A549 (cell line): ENCODE measurements at regions not wholly inside any gene's neighbourhood (a gene's known extent, or its start where the extent isn't known, plus 50 kb on each side); places are given as distances from the start of the nearest gene placed in this dataset.
A peak's percentile ranks its signal among the peaks of the same experiment; 100 is the strongest.

Experiments used
- ATAC-seq, 2 experiments: fragments of 200-7000 bp in 1 of 2; fragments of >200 bp in 1 of 2; cut with Nextera tagmentation in 1 of 2; cut with Tn5 transposase in 1 of 2; 3 replicates each; pipeline versions ENCODE4 v1.8.0 to v1.9.1; 2018 to 2020; ENCODE audit warnings: mild to moderate bottlenecking in 1 of 2, moderate library complexity in 1 of 2
- CTCF ChIA-PET: fragments of 300-600 bp; sonication (Branson Sonifier 250); formaldehyde crosslinking; extraction: SDS; loops from one replicate; lab custom pipeline; 2021; ENCODE audit warnings: antibody characterized with exemption, inconsistent platforms; lab: Yijun Ruan, JAX
- POLR2A ChIA-PET: fragments of 350-600 bp; formaldehyde crosslinking; extraction: SDS; loops from one replicate; lab custom pipeline; 2021; ENCODE audit warnings: antibody characterized with exemption, inconsistent platforms; lab: Yijun Ruan, JAX
- DNase-seq, 2 experiments: peaks; one replicate each; pipeline versions ENCODE4 v3.0.0 to v3.0.0-alpha.2; 2011 to 2016; ENCODE audit warnings: low read depth in 1 of 2, low spot score in 1 of 2
- FAIRE-seq: peaks from 2 replicates; lab custom pipeline; 2011; peaks lifted over from hg19 to GRCh38; lab: Jason Lieb, UNC
- H3K27ac ChIP-seq, 2 experiments: fragments of >200 bp; sonication (Bioruptor Twin); formaldehyde crosslinking; 3 replicates each; pipeline ENCODE4 v1.5.1; 2016 to 2017
- H3K4me1 ChIP-seq: fragments of >200 bp; sonication (Bioruptor Twin); formaldehyde crosslinking; 3 replicates; pipeline ENCODE4 v1.6.1; 2016
- H3K4me2 ChIP-seq: fragments of >200 bp; sonication (Bioruptor Twin); formaldehyde crosslinking; 3 replicates; pipeline ENCODE4 v1.6.1; 2016
- H3K4me3 ChIP-seq: fragments of >200 bp; sonication (Bioruptor Twin); formaldehyde crosslinking; 3 replicates; pipeline ENCODE4 v1.5.1; 2016
- H3K9me3 ChIP-seq: fragments of >200 bp; sonication (Bioruptor Twin); formaldehyde crosslinking; 3 replicates; pipeline ENCODE4 v1.6.1; 2016
- ATOH8 ChIP-seq: fragments of 250-450 bp; sonication (Bioruptor Pico); IDR thresholded peaks from 2 replicates; pipeline ENCODE4 v1.5.0; 2020; ENCODE audit warnings: low read depth, mild to moderate bottlenecking, moderate library complexity
- BHLHE40 ChIP-seq: IDR thresholded peaks from 2 replicates; pipeline ENCODE4 v1.6.1; 2012; ENCODE audit warnings: low read depth, low read length, inconsistent platforms
- CBX2 ChIP-seq: fragments of 200-600 bp; sonication (generic); IDR thresholded peaks from 2 replicates; pipeline ENCODE4 v1.6.1; 2016; ENCODE audit warnings: low read depth, mild to moderate bottlenecking, borderline replicate concordance
- CBX8 ChIP-seq: fragments of 200-600 bp; sonication (generic); IDR thresholded peaks from 2 replicates; pipeline ENCODE4 v1.6.1; 2016
- CEBPB ChIP-seq, 2 experiments: fragments of >200 bp in 1 of 2; sonication (Bioruptor Twin) in 1 of 2; formaldehyde crosslinking in 1 of 2; IDR thresholded peaks; 2 replicates each; pipeline ENCODE4 v1.6.1; 2012 to 2016
- CHD2 ChIP-seq: fragments of 150-350 bp; IDR thresholded peaks from 2 replicates; pipeline ENCODE4 v1.6.1; 2014; ENCODE audit warnings: low read length; ENCODE audit not compliant: partially characterized antibody
- CHD4 ChIP-seq: fragments of 200-600 bp; sonication (generic); IDR thresholded peaks from 2 replicates; pipeline ENCODE4 v1.6.1; 2016; ENCODE audit warnings: antibody characterized with exemption, mild to moderate bottlenecking, borderline replicate concordance
- EHMT2 ChIP-seq: fragments of 200-600 bp; sonication (generic); IDR thresholded peaks from 2 replicates; pipeline ENCODE4 v1.6.1; 2016; ENCODE audit warnings: antibody characterized with exemption, low read depth, mild to moderate bottlenecking, moderate library complexity
- EP300 ChIP-seq, 2 experiments: fragments of >200 bp; sonication (Bioruptor Twin); formaldehyde crosslinking; IDR thresholded peaks; 2 replicates in 1 of 2; 3 replicates in 1 of 2; pipeline ENCODE4 v1.6.1; 2016 to 2017
- FOSB ChIP-seq: fragments of 250-450 bp; sonication (Bioruptor Pico); IDR thresholded peaks from 2 replicates; pipeline ENCODE4 v1.5.0; 2020; ENCODE audit warnings: mild to moderate bottlenecking, moderate library complexity
- FOXS1 ChIP-seq: fragments of 250-450 bp; sonication (Bioruptor Pico); IDR thresholded peaks from 2 replicates; pipeline ENCODE4 v1.5.0; 2020; ENCODE audit warnings: mild to moderate bottlenecking, moderate library complexity
- HDAC2 ChIP-seq: fragments of 200-600 bp; sonication (generic); IDR thresholded peaks from 2 replicates; pipeline ENCODE4 v1.6.1; 2016
- HEYL ChIP-seq: fragments of 250-450 bp; sonication (Bioruptor Pico); IDR thresholded peaks from 2 replicates; pipeline ENCODE4 v1.8.0; 2021; ENCODE audit warnings: mild to moderate bottlenecking, moderate library complexity
- JUN ChIP-seq, 2 experiments: fragments of >200 bp; sonication (Bioruptor Twin); formaldehyde crosslinking; IDR thresholded peaks; 2 replicates in 1 of 2; 3 replicates in 1 of 2; pipeline ENCODE4 v1.6.1; 2016 to 2017
- KDM5A ChIP-seq: fragments of 200-600 bp; sonication (generic); IDR thresholded peaks from 2 replicates; pipeline ENCODE4 v1.6.1; 2016; ENCODE audit warnings: antibody characterized with exemption, mild to moderate bottlenecking
- MAFK ChIP-seq: fragments of 450-650 bp; IDR thresholded peaks from 2 replicates; pipeline ENCODE4 v1.6.1; 2014; ENCODE audit not compliant: partially characterized antibody
- MYC ChIP-seq: IDR thresholded peaks from 2 replicates; pipeline ENCODE4 v1.6.1; 2012; ENCODE audit warnings: mild to moderate bottlenecking, inconsistent platforms, low read length, improper control_type of control experiment, borderline replicate concordance
- NFE2L2 ChIP-seq: fragments of 150-350 bp; conservative IDR thresholded peaks from 2 replicates; pipeline ENCODE4 v1.6.1; 2014; ENCODE audit warnings: low read length
- NPAS2 ChIP-seq: fragments of 250-450 bp; sonication (Bioruptor Pico); IDR thresholded peaks from 2 replicates; pipeline ENCODE4 v1.8.0; 2022; ENCODE audit warnings: mild to moderate bottlenecking, moderate library complexity, borderline replicate concordance
- NR3C1 ChIP-seq: fragments of >200 bp; sonication (Bioruptor Twin); formaldehyde crosslinking; IDR thresholded peaks from 3 replicates; pipeline ENCODE4 v1.6.1; 2017
- PHF8 ChIP-seq: fragments of 200-600 bp; sonication (generic); IDR thresholded peaks from 2 replicates; pipeline ENCODE4 v1.6.1; 2016; ENCODE audit warnings: low read depth, mild to moderate bottlenecking, antibody characterized with exemption, moderate library complexity, borderline replicate concordance
- POLR2AphosphoS2 ChIP-seq: conservative IDR thresholded peaks from 2 replicates; pipeline ENCODE4 v1.6.1; 2012; ENCODE audit warnings: low read length, improper control_type of control experiment, inconsistent platforms
- RARB ChIP-seq: fragments of 250-450 bp; sonication (Bioruptor Pico); IDR thresholded peaks from 2 replicates; pipeline ENCODE4 v1.8.0; 2021; ENCODE audit warnings: mild to moderate bottlenecking, moderate library complexity
- RNF2 ChIP-seq: fragments of 200-600 bp; sonication (generic); IDR thresholded peaks from 2 replicates; pipeline ENCODE4 v1.6.1; 2016; ENCODE audit warnings: low read depth, mild to moderate bottlenecking, antibody characterized with exemption, moderate library complexity, borderline replicate concordance
- TFCP2L1 ChIP-seq: fragments of 250-450 bp; sonication (Bioruptor Pico); IDR thresholded peaks from 2 replicates; pipeline ENCODE4 v1.5.0; 2021; ENCODE audit warnings: mild to moderate bottlenecking
- ZC3H11A ChIP-seq: fragments of 450-650 bp; IDR thresholded peaks from 2 replicates; pipeline ENCODE4 v1.6.1; 2014; ENCODE audit warnings: antibody characterized with exemption, mild to moderate bottlenecking
- ZSCAN20 ChIP-seq: fragments of 250-450 bp; sonication (Bioruptor Pico); IDR thresholded peaks from 2 replicates; pipeline ENCODE4 v1.8.0; 2022; ENCODE audit warnings: mild to moderate bottlenecking, moderate library complexity
- WGBS: methylation state at CpG from one replicate; pipeline ENCODE4 v1.1.6; 2017; ENCODE audit errors: missing lambda C conversion rate; 5-methylcytosine and 5-hydroxymethylcytosine counted together
- TF ChIP-seq, protein P1 (sequence below): fragments of 150-350 bp; IDR thresholded peaks from 2 replicates; pipeline ENCODE4 v1.6.1; 2014; ENCODE audit warnings: low read depth, mild to moderate bottlenecking, low read length
- TF ChIP-seq, protein P2 (sequence below): fragments of 200-600 bp; sonication (generic); IDR thresholded peaks from 2 replicates; pipeline ENCODE4 v1.6.1; 2016; ENCODE audit warnings: antibody characterized with exemption, mild to moderate bottlenecking, moderate library complexity
- TF ChIP-seq, protein P3 (sequence below): fragments of >200 bp; sonication (Bioruptor Twin); formaldehyde crosslinking; IDR thresholded peaks from 3 replicates; pipeline ENCODE4 v1.5.1; 2016

GRCh38 chr6:126513198-126513597 is 173.3 kb downstream of the CENPW start:
- no peak for FAIRE-seq
- no peak for DNase-seq
- Histone ChIP-seq H3K4me3 (no peak overlapping the region), H3K4me1 (no peaks in the 10 kb centered on the region), H3K27ac (no peak overlapping the region), H3K9me3 (no peaks in the 10 kb centered on the region), H3K4me2 (0 out of 3 replicates have a peak overlapping the region, but pooled peaks have one; percentile 2)
- WGBS = 16% methylated on average over 1 of the region's 1 CpG
- ChIA-PET CTCF (no interaction called here), POLR2A (no interaction called here)
- TF ChIP-seq MYC (no peak), ZSCAN20 (CRISPR knock-in tag) (no peak), NFE2L2 (no peak), EP300 (IDR thresholded peaks at IDR 0.05) (no peak), NPAS2 (CRISPR knock-in tag) (no peak), BHLHE40 (no peak), EHMT2 (no peak), POLR2AphosphoS2 (no peak), HEYL (CRISPR knock-in tag) (no peak), FOSB (CRISPR knock-in tag) (no peak), MAFK (no peak), RARB (no peak), CBX8 (no peak), FOXS1 (CRISPR knock-in tag) (no peak), TFCP2L1 (no peak), ATOH8 (CRISPR knock-in tag) (no peak)
- TF ChIP-seq, protein P1, sequence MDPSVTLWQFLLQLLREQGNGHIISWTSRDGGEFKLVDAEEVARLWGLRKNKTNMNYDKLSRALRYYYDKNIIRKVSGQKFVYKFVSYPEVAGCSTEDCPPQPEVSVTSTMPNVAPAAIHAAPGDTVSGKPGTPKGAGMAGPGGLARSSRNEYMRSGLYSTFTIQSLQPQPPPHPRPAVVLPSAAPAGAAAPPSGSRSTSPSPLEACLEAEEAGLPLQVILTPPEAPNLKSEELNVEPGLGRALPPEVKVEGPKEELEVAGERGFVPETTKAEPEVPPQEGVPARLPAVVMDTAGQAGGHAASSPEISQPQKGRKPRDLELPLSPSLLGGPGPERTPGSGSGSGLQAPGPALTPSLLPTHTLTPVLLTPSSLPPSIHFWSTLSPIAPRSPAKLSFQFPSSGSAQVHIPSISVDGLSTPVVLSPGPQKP = no peak
- TF ChIP-seq, protein P2, sequence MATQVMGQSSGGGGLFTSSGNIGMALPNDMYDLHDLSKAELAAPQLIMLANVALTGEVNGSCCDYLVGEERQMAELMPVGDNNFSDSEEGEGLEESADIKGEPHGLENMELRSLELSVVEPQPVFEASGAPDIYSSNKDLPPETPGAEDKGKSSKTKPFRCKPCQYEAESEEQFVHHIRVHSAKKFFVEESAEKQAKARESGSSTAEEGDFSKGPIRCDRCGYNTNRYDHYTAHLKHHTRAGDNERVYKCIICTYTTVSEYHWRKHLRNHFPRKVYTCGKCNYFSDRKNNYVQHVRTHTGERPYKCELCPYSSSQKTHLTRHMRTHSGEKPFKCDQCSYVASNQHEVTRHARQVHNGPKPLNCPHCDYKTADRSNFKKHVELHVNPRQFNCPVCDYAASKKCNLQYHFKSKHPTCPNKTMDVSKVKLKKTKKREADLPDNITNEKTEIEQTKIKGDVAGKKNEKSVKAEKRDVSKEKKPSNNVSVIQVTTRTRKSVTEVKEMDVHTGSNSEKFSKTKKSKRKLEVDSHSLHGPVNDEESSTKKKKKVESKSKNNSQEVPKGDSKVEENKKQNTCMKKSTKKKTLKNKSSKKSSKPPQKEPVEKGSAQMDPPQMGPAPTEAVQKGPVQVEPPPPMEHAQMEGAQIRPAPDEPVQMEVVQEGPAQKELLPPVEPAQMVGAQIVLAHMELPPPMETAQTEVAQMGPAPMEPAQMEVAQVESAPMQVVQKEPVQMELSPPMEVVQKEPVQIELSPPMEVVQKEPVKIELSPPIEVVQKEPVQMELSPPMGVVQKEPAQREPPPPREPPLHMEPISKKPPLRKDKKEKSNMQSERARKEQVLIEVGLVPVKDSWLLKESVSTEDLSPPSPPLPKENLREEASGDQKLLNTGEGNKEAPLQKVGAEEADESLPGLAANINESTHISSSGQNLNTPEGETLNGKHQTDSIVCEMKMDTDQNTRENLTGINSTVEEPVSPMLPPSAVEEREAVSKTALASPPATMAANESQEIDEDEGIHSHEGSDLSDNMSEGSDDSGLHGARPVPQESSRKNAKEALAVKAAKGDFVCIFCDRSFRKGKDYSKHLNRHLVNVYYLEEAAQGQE = no peak
- TF ChIP-seq, protein P3, sequence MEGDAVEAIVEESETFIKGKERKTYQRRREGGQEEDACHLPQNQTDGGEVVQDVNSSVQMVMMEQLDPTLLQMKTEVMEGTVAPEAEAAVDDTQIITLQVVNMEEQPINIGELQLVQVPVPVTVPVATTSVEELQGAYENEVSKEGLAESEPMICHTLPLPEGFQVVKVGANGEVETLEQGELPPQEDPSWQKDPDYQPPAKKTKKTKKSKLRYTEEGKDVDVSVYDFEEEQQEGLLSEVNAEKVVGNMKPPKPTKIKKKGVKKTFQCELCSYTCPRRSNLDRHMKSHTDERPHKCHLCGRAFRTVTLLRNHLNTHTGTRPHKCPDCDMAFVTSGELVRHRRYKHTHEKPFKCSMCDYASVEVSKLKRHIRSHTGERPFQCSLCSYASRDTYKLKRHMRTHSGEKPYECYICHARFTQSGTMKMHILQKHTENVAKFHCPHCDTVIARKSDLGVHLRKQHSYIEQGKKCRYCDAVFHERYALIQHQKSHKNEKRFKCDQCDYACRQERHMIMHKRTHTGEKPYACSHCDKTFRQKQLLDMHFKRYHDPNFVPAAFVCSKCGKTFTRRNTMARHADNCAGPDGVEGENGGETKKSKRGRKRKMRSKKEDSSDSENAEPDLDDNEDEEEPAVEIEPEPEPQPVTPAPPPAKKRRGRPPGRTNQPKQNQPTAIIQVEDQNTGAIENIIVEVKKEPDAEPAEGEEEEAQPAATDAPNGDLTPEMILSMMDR = no peak
- no peak for ATAC-seq

DNA sequence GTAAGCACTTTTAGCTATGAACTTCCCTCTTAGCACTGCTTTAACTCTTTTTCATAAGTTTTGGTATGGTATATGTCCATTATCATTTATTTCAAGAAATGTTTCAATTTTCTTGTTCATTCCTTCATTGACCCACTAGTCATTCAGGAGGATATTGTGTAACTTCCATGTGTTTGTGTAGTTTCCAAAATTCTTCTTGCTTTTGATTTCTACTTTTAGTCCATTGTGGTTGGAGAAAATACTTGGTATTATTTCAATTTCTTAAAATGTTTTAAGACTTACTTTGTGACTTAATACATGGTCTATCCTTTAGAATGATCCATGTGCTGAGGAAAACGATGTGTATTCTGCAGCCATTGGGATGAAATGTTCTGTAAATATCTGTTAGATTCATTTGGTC is 176.5 kb downstream of the CENPW start:
- ATAC-seq (no peak), FAIRE-seq (no peak)
- no peak overlapping the region for H3K27ac ChIP-seq
- TF ChIP-seq HEYL (CRISPR knock-in tag) (no peak), HDAC2 (no peak), JUN (IDR thresholded peaks at IDR 0.05) (no peak), NR3C1 (no peak), FOSB (CRISPR knock-in tag) (no peak), CEBPB (IDR thresholded peaks at IDR 0.05) (no peak), EHMT2 (no peak), RNF2 (no peak), TFCP2L1 (no peak), EP300 (IDR thresholded peaks at IDR 0.05) (no peak), ZC3H11A (no peak), RARB (no peak), CBX2 (no peak), CHD2 (no peak), CHD4 (no peak), KDM5A (no peak), PHF8 (no peak)
- TF ChIP-seq, protein P3 = no peak

More for the DNA sequence above, 176.5 kb downstream of the CENPW start:
- no peaks in the 10 kb centered on the region for H3K4me1 ChIP-seq
- 34% methylated on average over 1 of the region's 1 CpG for WGBS
- no peak for DNase-seq
- H3K9me3 ChIP-seq = no peaks in the 10 kb centered on the region
- no peak overlapping the region for H3K4me2 ChIP-seq
- ChIA-PET POLR2A (no interaction called here), CTCF (interaction anchor here (0.7 kb wide), 1 partner anchor 199 kb away, joined by 3 read pairs; no protein-coding TSS in a partner anchor)
- H3K4me3 ChIP-seq = no peak overlapping the region
